Mesenchymal stem cell (in vitro differentiated cells and primary cell): ENCODE measurements at regions not wholly inside any gene's neighbourhood (a gene's known extent, or its start where the extent isn't known, plus 50 kb on each side); places are given as distances from the start of the nearest gene placed in this dataset.

Source experiments
- DNase-seq: peaks from one replicate; pipeline ENCODE4 v3.0.0-alpha.2; 2013
- H2AFZ ChIP-seq: one replicate; pipeline ENCODE4 v1.6.1; 2013; ENCODE audit warnings: low read depth, mild to moderate bottlenecking, control low read depth, inconsistent platforms, low read length, moderate library complexity
- H2AK5ac ChIP-seq: 2 replicates; pipeline ENCODE4 v1.6.1; 2013; ENCODE audit warnings: low read length, moderate library complexity, mild to moderate bottlenecking, inconsistent platforms; ENCODE audit not compliant: severe bottlenecking
- H2BK120ac ChIP-seq: one replicate; pipeline ENCODE4 v1.6.1; 2013; ENCODE audit warnings: low read depth, mild to moderate bottlenecking, inconsistent platforms, low read length, moderate library complexity
- H2BK12ac ChIP-seq, 2 experiments: one replicate each; pipeline ENCODE4 v1.6.1; 2013; ENCODE audit warnings: inconsistent platforms in 2 of 2, low read length in 2 of 2, mild to moderate bottlenecking in 2 of 2, moderate library complexity in 2 of 2, control low read depth in 1 of 2
- H2BK15ac ChIP-seq: one replicate; pipeline ENCODE4 v1.6.1; 2013; ENCODE audit warnings: mild to moderate bottlenecking, low read depth, inconsistent platforms; ENCODE audit not compliant: poor library complexity, severe bottlenecking
- H2BK5ac ChIP-seq: 2 replicates; pipeline ENCODE4 v1.6.1; 2013; ENCODE audit warnings: low read depth, mild to moderate bottlenecking, low read length, control low read depth, inconsistent platforms; ENCODE audit not compliant: poor library complexity, severe bottlenecking
- H3K14ac ChIP-seq, 2 experiments: one replicate each; pipeline ENCODE4 v1.6.1; 2013; ENCODE audit warnings: inconsistent platforms in 2 of 2, low read length in 2 of 2, control low read depth in 1 of 2, mild to moderate bottlenecking in 1 of 2, moderate library complexity in 1 of 2
- H3K18ac ChIP-seq, 2 experiments: one replicate each; pipeline ENCODE4 v1.6.1; 2013; ENCODE audit warnings: inconsistent platforms in 2 of 2, low read length in 2 of 2, control low read depth in 1 of 2, low read depth in 1 of 2, mild to moderate bottlenecking in 1 of 2
- H3K23ac ChIP-seq, 2 experiments: one replicate each; pipeline ENCODE4 v1.6.1; 2013; ENCODE audit warnings: inconsistent platforms in 2 of 2, low read length in 2 of 2, mild to moderate bottlenecking in 2 of 2, moderate library complexity in 2 of 2, control low read depth in 1 of 2
- H3K27ac ChIP-seq: 2 replicates; pipeline ENCODE4 v1.5.1; 2013; ENCODE audit warnings: mild to moderate bottlenecking, moderate library complexity, low read length, control low read depth, inconsistent platforms; ENCODE audit not compliant: poor library complexity, severe bottlenecking
- H3K27me3 ChIP-seq, 2 experiments: 2 replicates each; pipeline versions ENCODE4 v1.6.1 to v1.7.0; 2013; ENCODE audit warnings: low read length in 2 of 2, mild to moderate bottlenecking in 2 of 2, moderate library complexity in 2 of 2, control low read depth in 1 of 2, inconsistent platforms in 1 of 2; ENCODE audit not compliant: control insufficient read depth in 1 of 2, insufficient read depth in 1 of 2
- H3K36me3 ChIP-seq, 2 experiments: 2 replicates each; pipeline versions ENCODE4 v1.6.1 to v1.7.0; 2013; ENCODE audit warnings: low read length in 2 of 2, control low read depth in 1 of 2, inconsistent platforms in 1 of 2, low read depth in 1 of 2, mild to moderate bottlenecking in 1 of 2; ENCODE audit not compliant: insufficient read depth in 2 of 2, control insufficient read depth in 1 of 2
- H3K4ac ChIP-seq, 2 experiments: one replicate each; pipeline ENCODE4 v1.6.1; 2013; ENCODE audit warnings: inconsistent platforms in 2 of 2, low read length in 2 of 2, mild to moderate bottlenecking in 2 of 2, moderate library complexity in 2 of 2, control low read depth in 1 of 2, low read depth in 1 of 2
- H3K4me1 ChIP-seq: 2 replicates; pipeline ENCODE4 v1.6.1; 2013; ENCODE audit warnings: low read depth, low read length, control low read depth; ENCODE audit not compliant: control insufficient read depth, insufficient read depth
- H3K4me2 ChIP-seq: 2 replicates; pipeline ENCODE4 v1.6.1; 2013; ENCODE audit warnings: low read length, mild to moderate bottlenecking, inconsistent platforms; ENCODE audit not compliant: poor library complexity, severe bottlenecking
- H3K4me3 ChIP-seq, 2 experiments: 2 replicates each; pipeline versions ENCODE4 v1.5.1 to v1.7.0; 2013; ENCODE audit warnings: low read length in 2 of 2, mild to moderate bottlenecking in 2 of 2, control low read depth in 1 of 2, low read depth in 1 of 2; ENCODE audit not compliant: insufficient read depth in 1 of 2
- H3K79me1 ChIP-seq: replicated peaks from 2 replicates; pipeline ENCODE4 v1.6.1; 2013; ENCODE audit warnings: mild to moderate bottlenecking, control low read depth, low read length, inconsistent platforms; ENCODE audit not compliant: poor library complexity, severe bottlenecking
- H3K9ac ChIP-seq: 2 replicates; pipeline ENCODE4 v1.7.0; 2013; ENCODE audit warnings: mild to moderate bottlenecking, low read length, moderate library complexity
- H3K9me3 ChIP-seq: 2 replicates; pipeline ENCODE4 v1.7.0; 2013; ENCODE audit warnings: mild to moderate bottlenecking, low read length; ENCODE audit not compliant: control insufficient read depth
- H4K8ac ChIP-seq: one replicate; pipeline ENCODE4 v1.6.1; 2013; ENCODE audit warnings: inconsistent platforms, mild to moderate bottlenecking, low read length, moderate library complexity
- H4K91ac ChIP-seq: one replicate; pipeline ENCODE4 v1.6.1; 2013; ENCODE audit warnings: mild to moderate bottlenecking, low read length, inconsistent platforms
- WGBS: methylation state at CpG from one replicate; pipeline ENCODE4 v1.1.7; 2013; ENCODE audit warnings: mixed read lengths; 5-methylcytosine and 5-hydroxymethylcytosine counted together

DNA sequence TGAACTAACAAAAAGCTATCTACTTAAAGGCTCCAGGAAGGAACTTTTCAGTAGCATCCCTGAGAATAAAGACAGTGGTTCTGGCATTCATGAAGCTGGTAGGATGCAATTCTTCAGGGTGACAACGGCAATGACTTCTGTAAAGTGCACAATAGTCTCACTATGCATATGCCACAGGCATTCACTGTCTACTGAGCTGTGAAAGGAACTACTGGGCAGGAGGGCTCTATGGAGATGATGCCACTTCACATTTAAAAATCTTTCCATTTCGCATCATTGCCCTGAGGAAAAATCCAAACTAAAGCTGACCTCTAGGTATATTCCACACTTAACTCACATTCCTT lies 2020.6 kb upstream of the PCDH20 start:
- H3K23ac ChIP-seq = no peak overlapping the region
- H3K9ac ChIP-seq = peak overlapping the region; percentile 78
- H3K18ac ChIP-seq = peak overlapping the region in 1 of 2 experiments; percentile 67
- H3K36me3 ChIP-seq = no peaks in the 10 kb centered on the region
- H2BK15ac ChIP-seq = no peak overlapping the region
- no peaks in the 10 kb centered on the region for H3K4me1 ChIP-seq
- H3K79me1 ChIP-seq = no peaks in the 10 kb centered on the region
- WGBS = 100% methylated on average over 2 of the region's 2 CpGs
- DNase-seq = no peak
- peak overlapping the region in 1 of 2 experiments; percentile 5 for H3K4ac ChIP-seq
- no peak overlapping the region for H2BK5ac ChIP-seq
- no peak overlapping the region for H2AK5ac ChIP-seq
- no peak overlapping the region for H3K4me2 ChIP-seq
- H4K91ac ChIP-seq = no peak overlapping the region
- H2AFZ ChIP-seq = no peak overlapping the region
- H2BK12ac ChIP-seq = peak overlapping the region in 1 of 2 experiments; percentile 29
- H3K9me3 ChIP-seq = no peaks in the 10 kb centered on the region
- no peak overlapping the region for H4K8ac ChIP-seq
- H2BK120ac ChIP-seq = no peak overlapping the region
- H3K27ac ChIP-seq = peak overlapping the region; percentile 92
- H3K27me3 ChIP-seq = no peaks in the 10 kb centered on the region
- no peak overlapping the region for H3K14ac ChIP-seq
- H3K4me3 ChIP-seq = peak overlapping the region in 1 of 2 experiments; percentile 10

DNA sequence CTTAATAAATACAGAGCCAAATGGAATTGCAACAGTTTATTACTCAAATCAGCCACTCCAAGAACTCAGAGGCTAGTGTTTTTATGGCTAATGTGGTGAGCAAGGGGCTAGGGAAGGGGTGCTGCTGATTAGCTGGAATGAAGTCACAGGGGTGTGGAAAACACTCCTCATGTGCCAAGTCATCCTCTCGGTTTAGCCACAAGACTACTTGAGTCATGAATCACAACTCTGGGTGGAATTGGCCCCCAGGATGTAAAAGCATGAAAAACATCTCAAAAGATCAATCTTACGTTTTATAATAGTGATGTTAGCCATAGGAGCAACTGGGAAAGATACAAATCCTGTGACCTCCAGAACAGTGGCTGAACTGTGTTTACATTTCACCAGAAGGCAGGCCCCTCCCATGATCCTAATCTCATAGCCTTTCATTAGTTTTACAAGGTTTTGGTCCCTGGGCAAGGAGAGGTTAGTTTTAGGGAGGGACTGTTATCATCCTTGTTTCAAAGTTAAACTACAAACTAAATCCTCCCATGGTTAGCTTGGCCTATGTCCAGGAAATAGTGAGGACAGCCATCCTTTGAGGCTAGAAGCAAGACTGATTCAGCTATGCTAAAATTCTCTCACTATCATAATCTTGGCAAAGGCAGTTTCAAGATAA lies 2020.1 kb upstream of the PCDH20 start:
- WGBS = no CpG with 5 or more reads among the region's 2 CpGs
- Histone ChIP-seq H3K27me3 (no peaks in the 10 kb centered on the region), H3K14ac (no peak overlapping the region), H3K27ac (peak overlapping the region; percentile 92), H3K4me3 (no peak overlapping the region), H3K18ac (no peak overlapping the region), H3K4me2 (no peak overlapping the region), H3K79me1 (no peaks in the 10 kb centered on the region), H3K4me1 (no peaks in the 10 kb centered on the region), H4K8ac (no peak overlapping the region), H3K36me3 (no peaks in the 10 kb centered on the region), H2BK5ac (no peak overlapping the region), H3K9me3 (no peaks in the 10 kb centered on the region), H2BK12ac (no peak overlapping the region), H3K23ac (no peak overlapping the region), H2AK5ac (no peak overlapping the region), H2AFZ (no peak overlapping the region), H2BK15ac (no peak overlapping the region), H2BK120ac (no peak overlapping the region), H3K4ac (no peak overlapping the region), H3K9ac (peak overlapping the region; percentile 78), H4K91ac (no peak overlapping the region)
- DNase-seq = peak; percentile 96

DNA sequence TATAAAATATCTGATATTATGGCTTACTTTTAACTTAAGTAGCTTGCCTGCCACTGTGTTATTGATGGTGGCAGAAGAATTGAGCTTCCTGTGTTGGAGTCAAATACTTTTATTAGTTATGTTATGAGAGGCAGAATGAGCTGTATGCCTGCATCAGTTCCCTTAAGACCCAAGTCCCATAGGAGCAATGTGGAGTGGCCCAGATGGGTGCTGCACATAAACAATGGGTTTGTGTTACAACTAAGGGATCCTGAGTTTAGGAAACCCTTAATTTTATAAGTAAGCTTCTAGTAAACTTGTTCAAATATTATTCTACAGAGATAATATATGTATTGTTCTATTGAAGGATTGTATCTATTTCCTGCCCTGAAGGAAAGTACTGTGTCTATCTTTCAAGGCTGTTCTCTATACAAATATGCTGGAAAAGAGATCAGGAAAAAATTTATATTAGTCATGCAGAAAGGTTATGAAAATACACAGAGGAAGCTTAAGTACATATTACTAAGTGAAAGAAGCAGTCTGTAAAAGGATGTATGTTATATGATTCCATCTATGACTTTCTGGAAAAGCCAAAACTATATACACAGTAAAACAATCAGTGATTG lies 2018.0 kb upstream of the PCDH20 start:
- Histone ChIP-seq H4K8ac (no peak overlapping the region), H4K91ac (no peak overlapping the region), H2BK15ac (no peak overlapping the region), H2AK5ac (no peak overlapping the region), H3K18ac (no peak overlapping the region), H3K4me1 (no peaks in the 10 kb centered on the region), H3K36me3 (no peaks in the 10 kb centered on the region), H2BK12ac (no peak overlapping the region), H3K9me3 (no peaks in the 10 kb centered on the region), H2BK120ac (no peak overlapping the region), H3K27me3 (no peaks in the 10 kb centered on the region), H3K79me1 (no peaks in the 10 kb centered on the region), H3K27ac (no peak overlapping the region), H3K4me3 (no peak overlapping the region), H3K23ac (no peak overlapping the region), H3K9ac (peak overlapping the region; percentile 13), H3K14ac (no peak overlapping the region), H3K4me2 (no peak overlapping the region), H2BK5ac (no peak overlapping the region), H2AFZ (no peak overlapping the region), H3K4ac (no peak overlapping the region)
- no peak for DNase-seq

DNA sequence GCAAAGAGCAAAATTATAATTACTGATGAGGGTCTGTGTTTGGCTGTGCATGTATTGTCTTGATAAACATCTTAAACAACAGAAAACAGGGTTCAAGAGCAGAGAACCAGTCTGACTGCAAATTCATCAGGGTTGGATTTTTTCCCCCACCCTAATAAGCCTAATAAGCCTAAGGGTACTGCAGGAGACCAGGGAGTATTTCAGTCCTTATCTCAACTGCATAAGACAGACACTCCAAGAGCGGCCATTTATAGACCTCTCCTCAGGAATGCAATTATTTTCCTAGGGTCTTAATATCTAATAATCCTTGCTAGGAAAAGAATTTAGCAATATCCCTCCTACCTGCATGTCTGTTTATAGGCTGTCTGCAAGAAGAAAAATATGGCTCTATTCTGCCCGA lies 2011.5 kb upstream of the PCDH20 start:
- H2BK12ac ChIP-seq = no peak overlapping the region
- no peaks in the 10 kb centered on the region for H3K79me1 ChIP-seq
- no peak overlapping the region for H2AFZ ChIP-seq
- no peak overlapping the region for H3K23ac ChIP-seq
- H4K8ac ChIP-seq = no peak overlapping the region
- no peak overlapping the region for H2BK120ac ChIP-seq
- H3K27me3 ChIP-seq = no peaks in the 10 kb centered on the region
- H3K36me3 ChIP-seq = no peaks in the 10 kb centered on the region
- no peak overlapping the region for H3K9ac ChIP-seq
- H3K18ac ChIP-seq = no peak overlapping the region
- no peaks in the 10 kb centered on the region for H3K4me1 ChIP-seq
- H3K14ac ChIP-seq = no peak overlapping the region
- no peak overlapping the region for H2BK15ac ChIP-seq
- H3K27ac ChIP-seq = no peak overlapping the region
- H3K4me2 ChIP-seq = no peak overlapping the region
- no peaks in the 10 kb centered on the region for H3K9me3 ChIP-seq
- WGBS = 100% methylated on average over 1 of the region's 2 CpGs
- no peak for DNase-seq
- no peak overlapping the region for H4K91ac ChIP-seq
- H2BK5ac ChIP-seq = no peak overlapping the region
- H3K4ac ChIP-seq = no peak overlapping the region
- no peak overlapping the region for H3K4me3 ChIP-seq
- no peak overlapping the region for H2AK5ac ChIP-seq
